Lung (tissue), 11 donors: ENCODE measurements at regions not wholly inside any gene's neighbourhood (a gene's known extent, or its start where the extent isn't known, plus 50 kb on each side); places are given as distances from the start of the nearest gene placed in this dataset.

Experiments
- ATAC-seq: fragments of 200-7000 bp; cut with Tn5 transposase; one replicate; pipeline ENCODE4 v1.9.1; 2020; ENCODE audit warnings: moderate number of reproducible peaks; ENCODE audit not compliant: insufficient read depth, low FRiP score
- DNase-seq, 3 donors: peaks; one replicate each; pipeline ENCODE4 v3.0.0-alpha.2; 2013 to 2017
- H3K27ac ChIP-seq, 2 donors: one replicate each; pipeline ENCODE4 v1.5.1; 2013; ENCODE audit warnings: mild to moderate bottlenecking in 2 of 2, moderate library complexity in 2 of 2, control low read depth in 1 of 2, inconsistent platforms in 1 of 2, low read depth in 1 of 2, low read length in 1 of 2
- H3K27me3 ChIP-seq, 3 donors: one replicate each; pipeline ENCODE4 v1.5.1; 2013; ENCODE audit warnings: low read length in 2 of 3; ENCODE audit not compliant: control insufficient read depth in 3 of 3, insufficient read depth in 3 of 3
- H3K36me3 ChIP-seq, 4 donors: one replicate each; pipeline ENCODE4 v1.5.1; 2013; ENCODE audit warnings: low read length in 4 of 4, mild to moderate bottlenecking in 1 of 4, moderate library complexity in 1 of 4; ENCODE audit not compliant: control insufficient read depth in 4 of 4, insufficient read depth in 4 of 4
- H3K4me1 ChIP-seq, 5 donors: one replicate each; pipeline ENCODE4 v1.5.1; 2013; ENCODE audit warnings: low read length in 5 of 5, mild to moderate bottlenecking in 2 of 5, moderate library complexity in 1 of 5; ENCODE audit not compliant: control insufficient read depth in 5 of 5, insufficient read depth in 5 of 5
- H3K4me3 ChIP-seq: one replicate; pipeline ENCODE4 v1.5.1; 2013; ENCODE audit warnings: mild to moderate bottlenecking, control low read depth, moderate library complexity
- H3K9ac ChIP-seq, 2 donors: one replicate each; pipeline ENCODE4 v1.5.1; 2013; ENCODE audit warnings: low read length in 2 of 2, control low read depth in 1 of 2; ENCODE audit not compliant: insufficient read depth in 1 of 2
- H3K9me3 ChIP-seq, 4 donors: one replicate each; pipeline ENCODE4 v1.5.1; 2013; ENCODE audit warnings: low read length in 3 of 4, mild to moderate bottlenecking in 1 of 4, moderate library complexity in 1 of 4; ENCODE audit not compliant: control insufficient read depth in 4 of 4, insufficient read depth in 3 of 4
- WGBS, 2 donors: extraction: QIAGEN DNeasy Blood & Tissue Kit; methylation state at CpG; one replicate each; pipeline ENCODE4 v1.1.7; 2013; 5-methylcytosine and 5-hydroxymethylcytosine counted together
- TF ChIP-seq, protein P1 (sequence below): IDR thresholded peaks from 2 replicates; pipeline ENCODE4 v1.5.1; 2012; ENCODE audit warnings: mild to moderate bottlenecking; ENCODE audit errors: control extremely low read depth, extremely low read depth
- donor health status: control.
- donor health status: control.
- donor health status: Bipolar disorder and iron deficiency.
- donor health status: healthy.
- donor health status: DM: yes; HTN: yes; CAD: no.

DNA sequence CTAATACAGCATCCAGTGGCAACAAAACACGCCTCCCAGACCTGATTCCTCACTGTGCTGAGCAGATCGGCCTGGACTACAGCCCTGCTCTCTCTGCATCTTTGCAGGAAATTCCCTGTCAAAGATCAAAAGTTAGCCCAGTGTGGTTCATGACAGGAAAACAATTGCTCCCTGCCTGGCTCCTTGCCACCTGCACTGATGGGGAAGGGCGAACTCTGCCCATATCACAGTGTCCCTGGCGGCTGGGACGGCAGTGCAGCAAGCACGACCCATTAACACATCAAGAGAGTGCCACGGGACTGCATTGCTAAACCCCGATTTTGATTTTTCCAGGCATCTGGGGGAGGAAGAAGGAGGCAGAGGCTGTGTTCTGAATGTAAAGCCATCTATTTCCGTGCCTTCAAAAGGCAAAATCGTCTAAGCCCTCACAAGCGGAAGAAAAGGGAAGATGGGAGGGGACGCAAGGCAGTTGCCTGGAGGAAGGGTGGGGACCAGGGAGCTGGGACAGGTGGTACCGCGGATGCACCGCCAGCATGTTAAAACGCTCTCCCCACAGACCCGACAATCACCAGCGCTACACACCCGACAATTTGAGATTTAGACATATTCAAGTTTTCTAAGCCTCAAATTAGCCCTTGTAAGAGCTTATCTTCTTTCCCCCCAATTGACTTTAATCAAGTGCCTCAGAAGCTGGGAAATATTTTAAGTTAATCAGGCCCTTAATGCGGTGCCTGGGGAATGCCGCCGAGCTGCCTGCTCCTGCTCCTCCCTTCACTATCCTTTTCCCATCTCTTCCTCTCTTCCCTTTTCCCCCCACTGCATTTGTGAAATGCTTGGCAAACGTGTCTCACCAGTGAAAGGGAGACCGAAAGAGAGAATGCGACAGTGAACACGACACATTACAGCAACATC lies 238.8 kb upstream of the CDH5 start:
- Histone ChIP-seq H3K9me3 (peaks cover 0 to 2% (median 0%) of the 10 kb centered on the region in 4 donors), H3K4me3 (no peak overlapping the region), H3K27ac (peak overlapping the region in 1 of 2 donors; percentile 45), H3K27me3 (no peaks in the 10 kb centered on the region), H3K36me3 (peaks cover 0 to 5% (median 0%) of the 10 kb centered on the region in 4 donors), H3K9ac (peak overlapping the region in 1 of 2 donors; percentile 39), H3K4me1 (peaks cover 0 to 62% (median 29%) of the 10 kb centered on the region in 5 donors)
- WGBS, 2 donors: 21 to 24% methylated on average over 26 of the region's 26 CpGs
- peak; percentile 79 to 90 (median 83) for DNase-seq
- TF ChIP-seq, protein P1, sequence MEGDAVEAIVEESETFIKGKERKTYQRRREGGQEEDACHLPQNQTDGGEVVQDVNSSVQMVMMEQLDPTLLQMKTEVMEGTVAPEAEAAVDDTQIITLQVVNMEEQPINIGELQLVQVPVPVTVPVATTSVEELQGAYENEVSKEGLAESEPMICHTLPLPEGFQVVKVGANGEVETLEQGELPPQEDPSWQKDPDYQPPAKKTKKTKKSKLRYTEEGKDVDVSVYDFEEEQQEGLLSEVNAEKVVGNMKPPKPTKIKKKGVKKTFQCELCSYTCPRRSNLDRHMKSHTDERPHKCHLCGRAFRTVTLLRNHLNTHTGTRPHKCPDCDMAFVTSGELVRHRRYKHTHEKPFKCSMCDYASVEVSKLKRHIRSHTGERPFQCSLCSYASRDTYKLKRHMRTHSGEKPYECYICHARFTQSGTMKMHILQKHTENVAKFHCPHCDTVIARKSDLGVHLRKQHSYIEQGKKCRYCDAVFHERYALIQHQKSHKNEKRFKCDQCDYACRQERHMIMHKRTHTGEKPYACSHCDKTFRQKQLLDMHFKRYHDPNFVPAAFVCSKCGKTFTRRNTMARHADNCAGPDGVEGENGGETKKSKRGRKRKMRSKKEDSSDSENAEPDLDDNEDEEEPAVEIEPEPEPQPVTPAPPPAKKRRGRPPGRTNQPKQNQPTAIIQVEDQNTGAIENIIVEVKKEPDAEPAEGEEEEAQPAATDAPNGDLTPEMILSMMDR: no peak
- ATAC-seq: no peak

DNA sequence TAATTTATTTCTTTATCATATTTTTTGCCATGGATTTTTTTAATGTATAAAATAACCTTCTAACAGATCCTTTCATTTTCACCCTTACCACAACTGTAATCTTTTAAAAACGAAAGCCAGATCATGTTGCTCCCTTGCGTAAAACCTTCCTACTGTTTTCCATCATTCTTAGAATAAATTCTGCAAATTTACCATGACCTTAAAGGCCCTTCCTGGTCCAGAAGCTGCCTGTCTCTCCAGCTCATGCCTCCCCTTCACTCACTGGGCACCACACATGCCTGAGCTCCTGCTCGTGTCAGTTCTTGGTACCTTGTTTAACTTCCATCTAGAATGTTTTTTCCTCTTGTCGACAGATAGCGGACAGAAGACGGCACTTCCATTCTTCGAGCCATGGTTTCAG lies 245.0 kb upstream of the CDH5 start:
- DNase-seq: no peak
- H3K27ac ChIP-seq: no peak overlapping the region
- H3K4me1 ChIP-seq: peaks cover 0 to 4% (median under 1%) of the 10 kb centered on the region in 5 donors
- no peak for ATAC-seq
- TF ChIP-seq, protein P1: no peak
- H3K9me3 ChIP-seq: peaks cover 0 to 2% (median 0%) of the 10 kb centered on the region in 4 donors
- 85 to 86% methylated on average over 7 of the region's 7 CpGs for WGBS, 2 donors
- H3K9ac ChIP-seq: no peak overlapping the region
- no peaks in the 10 kb centered on the region for H3K27me3 ChIP-seq
- peaks cover 0 to 5% (median 0%) of the 10 kb centered on the region in 4 donors for H3K36me3 ChIP-seq
- no peak overlapping the region for H3K4me3 ChIP-seq

DNA sequence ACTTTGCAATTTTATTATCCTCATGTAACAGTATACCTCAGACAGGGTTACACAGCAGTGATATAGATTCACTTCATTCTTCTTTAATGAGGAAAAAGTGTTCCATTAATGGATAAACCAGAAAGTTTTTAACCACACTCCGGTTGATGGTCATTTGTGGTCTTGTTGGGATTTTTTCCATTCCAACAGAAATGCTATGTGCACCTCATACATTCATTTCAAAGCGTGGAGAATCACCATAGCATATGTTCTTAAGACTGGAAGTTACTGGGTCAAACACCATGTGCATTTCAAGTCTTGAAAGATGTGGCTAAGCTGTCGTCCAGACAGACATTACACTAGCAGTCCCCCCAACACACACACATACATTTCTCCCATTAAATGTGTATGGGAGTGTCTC lies 245.8 kb upstream of the CDH5 start:
- ATAC-seq: no peak
- 86 to 91% methylated on average over 3 of the region's 3 CpGs for WGBS, 2 donors
- no peaks in the 10 kb centered on the region for H3K27me3 ChIP-seq
- DNase-seq: no peak
- no peak overlapping the region for H3K9ac ChIP-seq
- H3K4me3 ChIP-seq: no peak overlapping the region
- peaks cover 0 to 4% (median 0%) of the 10 kb centered on the region in 5 donors for H3K4me1 ChIP-seq
- peaks cover 0 to 2% (median under 1%) of the 10 kb centered on the region in 4 donors for H3K9me3 ChIP-seq
- peaks cover 0 to 4% (median 0%) of the 10 kb centered on the region in 4 donors for H3K36me3 ChIP-seq
- H3K27ac ChIP-seq: no peak overlapping the region
- TF ChIP-seq, protein P1: no peak
